Adrenal gland (tissue), 5 donors: ENCODE measurements at regions not wholly inside any gene's neighbourhood (a gene's known extent, or its start where the extent isn't known, plus 50 kb on each side); places are given as distances from the start of the nearest gene placed in this dataset.

Experiments used
- POLR2A ChIP-seq, 2 donors: fragments of 450-650 bp; IDR thresholded peaks; one replicate each; pipeline ENCODE4 v1.6.1; 2017; ENCODE audit warnings: antibody characterized with exemption in 2 of 2, mild to moderate bottlenecking in 2 of 2, moderate library complexity in 1 of 2
- TF ChIP-seq, protein P1 (sequence below), 6 experiments: fragments of 450-650 bp in 4 of 6; fragments of 200-600 bp in 2 of 6; sonication (generic) in 1 of 6; IDR thresholded peaks; 1 replicate in 5 of 6; 2 replicates in 1 of 6; pipeline versions ENCODE4 v1.5.1 to v1.8.0; 2016 to 2021; ENCODE audit warnings: antibody characterized with exemption in 6 of 6, mild to moderate bottlenecking in 2 of 6, moderate library complexity in 1 of 6
- donor health status: DM: no; HTN: no; CAD: no.

DNA sequence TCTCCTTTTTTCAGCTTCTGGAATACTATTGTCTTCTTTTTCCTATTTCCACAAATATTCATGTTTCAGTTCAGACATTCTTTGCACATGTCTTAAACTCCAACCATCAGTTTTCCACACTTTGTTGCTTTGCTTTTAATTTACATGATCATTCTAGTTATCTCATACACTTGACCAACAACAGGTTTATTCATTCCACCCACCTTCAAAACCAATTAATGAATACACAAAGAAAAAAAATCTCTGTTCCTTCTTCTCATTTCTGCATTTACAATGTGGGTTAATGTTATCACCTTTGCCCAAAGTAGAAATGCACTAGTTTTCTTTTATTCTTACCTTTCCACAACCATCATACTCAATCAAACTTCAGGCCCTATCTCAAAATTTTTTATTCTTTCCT lies 216.7 kb downstream of the FRK start:
- no peak for TF ChIP-seq POLR2A (IDR thresholded peaks at IDR 0.05)
- TF ChIP-seq, protein P1, sequence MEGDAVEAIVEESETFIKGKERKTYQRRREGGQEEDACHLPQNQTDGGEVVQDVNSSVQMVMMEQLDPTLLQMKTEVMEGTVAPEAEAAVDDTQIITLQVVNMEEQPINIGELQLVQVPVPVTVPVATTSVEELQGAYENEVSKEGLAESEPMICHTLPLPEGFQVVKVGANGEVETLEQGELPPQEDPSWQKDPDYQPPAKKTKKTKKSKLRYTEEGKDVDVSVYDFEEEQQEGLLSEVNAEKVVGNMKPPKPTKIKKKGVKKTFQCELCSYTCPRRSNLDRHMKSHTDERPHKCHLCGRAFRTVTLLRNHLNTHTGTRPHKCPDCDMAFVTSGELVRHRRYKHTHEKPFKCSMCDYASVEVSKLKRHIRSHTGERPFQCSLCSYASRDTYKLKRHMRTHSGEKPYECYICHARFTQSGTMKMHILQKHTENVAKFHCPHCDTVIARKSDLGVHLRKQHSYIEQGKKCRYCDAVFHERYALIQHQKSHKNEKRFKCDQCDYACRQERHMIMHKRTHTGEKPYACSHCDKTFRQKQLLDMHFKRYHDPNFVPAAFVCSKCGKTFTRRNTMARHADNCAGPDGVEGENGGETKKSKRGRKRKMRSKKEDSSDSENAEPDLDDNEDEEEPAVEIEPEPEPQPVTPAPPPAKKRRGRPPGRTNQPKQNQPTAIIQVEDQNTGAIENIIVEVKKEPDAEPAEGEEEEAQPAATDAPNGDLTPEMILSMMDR (IDR thresholded peaks at IDR 0.05), result no peak
